ENCODE measurements at regions not wholly inside any gene's neighbourhood (a gene's known extent, or its start where the extent isn't known, plus 50 kb on each side); places are given as distances from the start of the nearest gene placed in this dataset.

DNA sequence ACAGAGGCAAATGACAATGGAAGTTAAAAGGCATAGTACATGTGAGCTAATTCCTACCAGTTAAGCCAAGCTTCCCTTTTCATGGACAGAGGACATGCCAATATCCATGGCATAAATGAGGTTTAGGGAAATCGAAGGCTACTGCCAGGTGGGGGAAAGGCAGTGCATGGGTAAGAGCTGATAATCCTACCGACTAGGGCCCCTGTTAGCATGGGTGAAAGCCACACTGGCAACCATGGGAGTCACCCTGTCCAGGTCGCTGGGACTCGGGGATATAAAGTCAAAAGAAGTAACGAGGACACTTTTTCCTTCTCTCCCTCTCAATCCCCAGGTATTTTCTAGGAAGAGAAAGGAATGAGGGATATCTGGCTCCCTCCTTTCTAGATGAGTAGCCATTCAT, 83.7 kb upstream of the CDH19 start:
- TF ChIP-seq CREB1 (IDR thresholded peaks at IDR 0.05) (no peak), SP2 (IDR thresholded peaks at IDR 0.05; ENCODE audit: low read length) (no peak), RAD21 (IDR thresholded peaks at IDR 0.05 in 1 of 2, conservative IDR thresholded peaks at IDR 0.05 in 1 of 2; ENCODE audit: low read depth in 2 of 2, low read length in 2 of 2) (no peak), POLR2AphosphoS5 (IDR thresholded peaks at IDR 0.05; ENCODE audit: low read depth, low read length) (no peak)
- TF ChIP-seq, protein P1, sequence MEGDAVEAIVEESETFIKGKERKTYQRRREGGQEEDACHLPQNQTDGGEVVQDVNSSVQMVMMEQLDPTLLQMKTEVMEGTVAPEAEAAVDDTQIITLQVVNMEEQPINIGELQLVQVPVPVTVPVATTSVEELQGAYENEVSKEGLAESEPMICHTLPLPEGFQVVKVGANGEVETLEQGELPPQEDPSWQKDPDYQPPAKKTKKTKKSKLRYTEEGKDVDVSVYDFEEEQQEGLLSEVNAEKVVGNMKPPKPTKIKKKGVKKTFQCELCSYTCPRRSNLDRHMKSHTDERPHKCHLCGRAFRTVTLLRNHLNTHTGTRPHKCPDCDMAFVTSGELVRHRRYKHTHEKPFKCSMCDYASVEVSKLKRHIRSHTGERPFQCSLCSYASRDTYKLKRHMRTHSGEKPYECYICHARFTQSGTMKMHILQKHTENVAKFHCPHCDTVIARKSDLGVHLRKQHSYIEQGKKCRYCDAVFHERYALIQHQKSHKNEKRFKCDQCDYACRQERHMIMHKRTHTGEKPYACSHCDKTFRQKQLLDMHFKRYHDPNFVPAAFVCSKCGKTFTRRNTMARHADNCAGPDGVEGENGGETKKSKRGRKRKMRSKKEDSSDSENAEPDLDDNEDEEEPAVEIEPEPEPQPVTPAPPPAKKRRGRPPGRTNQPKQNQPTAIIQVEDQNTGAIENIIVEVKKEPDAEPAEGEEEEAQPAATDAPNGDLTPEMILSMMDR (IDR thresholded peaks at IDR 0.05; ENCODE audit: control extremely low read depth in 1 of 3, insufficient read depth in 1 of 3, low read depth in 1 of 3, low read length in 3 of 3): no peak

All from H1 (cell line).